ENCODE measurements at regions not wholly inside any gene's neighbourhood (a gene's known extent, or its start where the extent isn't known, plus 50 kb on each side); places are given as distances from the start of the nearest gene placed in this dataset.

DNA sequence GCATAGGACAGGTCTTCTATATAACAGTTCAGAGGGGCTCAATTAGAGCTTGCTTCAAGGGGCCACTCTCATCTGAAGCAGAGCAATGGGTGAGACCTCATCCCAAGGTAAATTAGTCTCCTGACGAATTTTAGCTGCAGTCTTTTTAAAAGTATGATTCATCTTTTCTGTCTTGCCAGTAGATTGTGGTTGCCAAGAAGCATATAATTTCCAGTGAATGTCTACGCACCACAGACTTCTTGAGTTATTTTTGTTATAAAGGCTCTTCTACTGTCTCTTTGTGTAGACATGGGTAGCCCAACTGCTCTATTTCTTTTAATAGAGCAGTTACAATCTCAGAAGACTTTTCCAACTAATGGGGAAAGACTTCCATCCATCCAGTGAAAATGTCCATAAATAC, 108.9 kb upstream of the FMN2 start:
- H3K27me3 ChIP-seq (ENCODE audit: insufficient read depth, low read length): no peaks in the 10 kb centered on the region
- H3K4me3 ChIP-seq (ENCODE audit: low read depth, low read length): no peak overlapping the region
- no peaks in the 10 kb centered on the region for H3K79me2 ChIP-seq (ENCODE audit: control insufficient read depth, insufficient read depth, low read length, poor library complexity)
- no CpG with 5 or more reads among the region's 2 CpGs for WGBS (ENCODE audit: extremely low coverage, insufficient coverage, insufficient read length)
- H3K36me3 ChIP-seq (ENCODE audit: control insufficient read depth in 1 of 2, insufficient read depth in 2 of 2, low read length in 2 of 2): no peaks in the 10 kb centered on the region
- no peak overlapping the region for H2AK5ac ChIP-seq (ENCODE audit: low read length)
- H2AFZ ChIP-seq (ENCODE audit: insufficient read depth, low read length, poor library complexity): no peak overlapping the region
- H3K9ac ChIP-seq (ENCODE audit: low read length): no peak overlapping the region
- H3K14ac ChIP-seq (ENCODE audit: low read length): no peak overlapping the region
- no peak overlapping the region for H4K8ac ChIP-seq (ENCODE audit: low read depth, low read length)
- no peak overlapping the region for H3K18ac ChIP-seq (ENCODE audit: low read length)
- no peak overlapping the region for H3K27ac ChIP-seq (ENCODE audit: low read depth, low read length)
- no peak overlapping the region for H2BK12ac ChIP-seq (ENCODE audit: low read length)
- no peak overlapping the region for H4K12ac ChIP-seq (ENCODE audit: low read depth, low read length)
- no peak overlapping the region for H3K4ac ChIP-seq (ENCODE audit: low read depth, low read length)
- H2BK120ac ChIP-seq (ENCODE audit: insufficient read depth, low read length, poor library complexity): no peak overlapping the region
- no peak overlapping the region for H4K91ac ChIP-seq (ENCODE audit: low read depth, low read length)
- no peak overlapping the region for H2BK5ac ChIP-seq (ENCODE audit: low read depth, low read length, poor library complexity)
- peaks cover 11% of the 10 kb centered on the region for H3K9me3 ChIP-seq (ENCODE audit: insufficient read depth, low read depth, low read length)
- H3K4me2 ChIP-seq (ENCODE audit: low read length): no peak overlapping the region
- no peaks in the 10 kb centered on the region for H3K4me1 ChIP-seq (ENCODE audit: control insufficient read depth in 1 of 2, insufficient read depth in 2 of 2, low read length in 2 of 2)
- H3K23ac ChIP-seq (ENCODE audit: low read length): no peak overlapping the region
- no peaks in the 10 kb centered on the region for H3K79me1 ChIP-seq (ENCODE audit: low read length)
- no peak for DNase-seq

- H3K4ac ChIP-seq (ENCODE audit: low read depth, low read length): no peak overlapping the region
- no peak overlapping the region for H3K27ac ChIP-seq (ENCODE audit: low read depth, low read length)
- no peaks in the 10 kb centered on the region for H3K36me3 ChIP-seq (ENCODE audit: control insufficient read depth in 1 of 2, insufficient read depth in 2 of 2, low read length in 2 of 2)
- no peaks in the 10 kb centered on the region for H3K27me3 ChIP-seq (ENCODE audit: insufficient read depth, low read length)
- H4K12ac ChIP-seq (ENCODE audit: low read depth, low read length): no peak overlapping the region
- H4K8ac ChIP-seq (ENCODE audit: low read depth, low read length): no peak overlapping the region
- H3K18ac ChIP-seq (ENCODE audit: low read length): no peak overlapping the region
- DNase-seq: no peak
- H3K23ac ChIP-seq (ENCODE audit: low read length): no peak overlapping the region
- H3K79me1 ChIP-seq (ENCODE audit: low read length): no peaks in the 10 kb centered on the region
- H2BK5ac ChIP-seq (ENCODE audit: low read depth, low read length, poor library complexity): no peak overlapping the region
- H3K79me2 ChIP-seq (ENCODE audit: control insufficient read depth, insufficient read depth, low read length, poor library complexity): no peaks in the 10 kb centered on the region
- no peak overlapping the region for H2AK5ac ChIP-seq (ENCODE audit: low read length)
- no peak overlapping the region for H2BK12ac ChIP-seq (ENCODE audit: low read length)
- no peak overlapping the region for H2BK120ac ChIP-seq (ENCODE audit: insufficient read depth, low read length, poor library complexity)
- no CpG with 5 or more reads among the region's 4 CpGs for WGBS (ENCODE audit: extremely low coverage, insufficient coverage, insufficient read length)
- no peak overlapping the region for H3K9ac ChIP-seq (ENCODE audit: low read length)
- H3K14ac ChIP-seq (ENCODE audit: low read length): no peak overlapping the region
- H3K4me3 ChIP-seq (ENCODE audit: low read depth, low read length): no peak overlapping the region
- H4K91ac ChIP-seq (ENCODE audit: low read depth, low read length): no peak overlapping the region
- no peaks in the 10 kb centered on the region for H3K4me1 ChIP-seq (ENCODE audit: control insufficient read depth in 1 of 2, insufficient read depth in 2 of 2, low read length in 2 of 2)
- no peak overlapping the region for H2AFZ ChIP-seq (ENCODE audit: insufficient read depth, low read length, poor library complexity)
- H3K9me3 ChIP-seq (ENCODE audit: insufficient read depth, low read depth, low read length): peaks cover 7% of the 10 kb centered on the region
- H3K4me2 ChIP-seq (ENCODE audit: low read length): no peak overlapping the region
These were observed 106.6 kb upstream of the FMN2 start for GRCh38 chr1:239985044-239985443.

GRCh38 chr1:239987103-239987745, 104.5 kb upstream of the FMN2 start:
- no peak overlapping the region for H3K4me2 ChIP-seq (ENCODE audit: low read length)
- no peak overlapping the region for H3K27ac ChIP-seq (ENCODE audit: low read depth, low read length)
- H2AFZ ChIP-seq (ENCODE audit: insufficient read depth, low read length, poor library complexity): no peak overlapping the region
- no peak overlapping the region for H4K8ac ChIP-seq (ENCODE audit: low read depth, low read length)
- H3K36me3 ChIP-seq (ENCODE audit: control insufficient read depth in 1 of 2, insufficient read depth in 2 of 2, low read length in 2 of 2): no peaks in the 10 kb centered on the region
- H2BK120ac ChIP-seq (ENCODE audit: insufficient read depth, low read length, poor library complexity): no peak overlapping the region
- no peak overlapping the region for H3K18ac ChIP-seq (ENCODE audit: low read length)
- H2BK5ac ChIP-seq (ENCODE audit: low read depth, low read length, poor library complexity): no peak overlapping the region
- H3K79me1 ChIP-seq (ENCODE audit: low read length): no peaks in the 10 kb centered on the region
- no peak overlapping the region for H4K91ac ChIP-seq (ENCODE audit: low read depth, low read length)
- no peak overlapping the region for H4K12ac ChIP-seq (ENCODE audit: low read depth, low read length)
- peak; percentile 23 to 61 for DNase-seq
- no peaks in the 10 kb centered on the region for H3K9me3 ChIP-seq (ENCODE audit: insufficient read depth, low read depth, low read length)
- H2BK12ac ChIP-seq (ENCODE audit: low read length): no peak overlapping the region
- no peaks in the 10 kb centered on the region for H3K27me3 ChIP-seq (ENCODE audit: insufficient read depth, low read length)
- H3K79me2 ChIP-seq (ENCODE audit: control insufficient read depth, insufficient read depth, low read length, poor library complexity): no peaks in the 10 kb centered on the region
- WGBS (ENCODE audit: extremely low coverage, insufficient coverage, insufficient read length): no CpG with 5 or more reads among the region's 2 CpGs
- no peak overlapping the region for H3K14ac ChIP-seq (ENCODE audit: low read length)
- no peak overlapping the region for H3K9ac ChIP-seq (ENCODE audit: low read length)
- no peak overlapping the region for H2AK5ac ChIP-seq (ENCODE audit: low read length)
- H3K23ac ChIP-seq (ENCODE audit: low read length): no peak overlapping the region
- H3K4me3 ChIP-seq (ENCODE audit: low read depth, low read length): no peak overlapping the region
- H3K4me1 ChIP-seq (ENCODE audit: control insufficient read depth in 1 of 2, insufficient read depth in 2 of 2, low read length in 2 of 2): no peaks in the 10 kb centered on the region
- no peak overlapping the region for H3K4ac ChIP-seq (ENCODE audit: low read depth, low read length)

DNA sequence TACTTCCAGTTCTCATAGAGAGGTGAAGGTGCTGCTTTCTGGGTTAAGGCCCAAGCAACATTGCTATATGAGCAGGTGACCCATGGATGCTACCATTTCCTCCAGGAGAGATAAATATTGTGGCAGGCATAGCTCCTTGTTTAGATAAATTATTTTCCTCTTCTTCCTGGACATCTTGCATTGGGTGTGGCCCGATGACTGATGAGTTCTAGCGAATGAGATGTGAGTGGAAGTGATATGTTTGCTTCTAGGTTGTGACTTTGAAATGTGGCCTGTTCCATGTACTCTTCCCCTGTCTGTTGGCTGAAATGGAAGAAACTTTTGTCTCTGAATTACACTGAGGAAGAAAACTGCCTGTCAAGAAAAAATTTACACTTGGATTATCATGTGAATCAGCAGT, 101.7 kb upstream of the FMN2 start:
- no peaks in the 10 kb centered on the region for H3K27me3 ChIP-seq (ENCODE audit: insufficient read depth, low read length)
- H3K79me2 ChIP-seq (ENCODE audit: control insufficient read depth, insufficient read depth, low read length, poor library complexity): no peaks in the 10 kb centered on the region
- H3K79me1 ChIP-seq (ENCODE audit: low read length): no peaks in the 10 kb centered on the region
- no peak overlapping the region for H2AK5ac ChIP-seq (ENCODE audit: low read length)
- no peak overlapping the region for H3K27ac ChIP-seq (ENCODE audit: low read depth, low read length)
- no peaks in the 10 kb centered on the region for H3K4me1 ChIP-seq (ENCODE audit: control insufficient read depth in 1 of 2, insufficient read depth in 2 of 2, low read length in 2 of 2)
- no peak overlapping the region for H3K4me2 ChIP-seq (ENCODE audit: low read length)
- no peak overlapping the region for H3K18ac ChIP-seq (ENCODE audit: low read length)
- no peak overlapping the region for H2AFZ ChIP-seq (ENCODE audit: insufficient read depth, low read length, poor library complexity)
- no peak overlapping the region for H4K12ac ChIP-seq (ENCODE audit: low read depth, low read length)
- no peak overlapping the region for H3K4me3 ChIP-seq (ENCODE audit: low read depth, low read length)
- H4K8ac ChIP-seq (ENCODE audit: low read depth, low read length): no peak overlapping the region
- H2BK120ac ChIP-seq (ENCODE audit: insufficient read depth, low read length, poor library complexity): no peak overlapping the region
- no peak overlapping the region for H3K4ac ChIP-seq (ENCODE audit: low read depth, low read length)
- no peak overlapping the region for H3K23ac ChIP-seq (ENCODE audit: low read length)
- no peaks in the 10 kb centered on the region for H3K36me3 ChIP-seq (ENCODE audit: control insufficient read depth in 1 of 2, insufficient read depth in 2 of 2, low read length in 2 of 2)
- no peak overlapping the region for H4K91ac ChIP-seq (ENCODE audit: low read depth, low read length)
- no peaks in the 10 kb centered on the region for H3K9me3 ChIP-seq (ENCODE audit: insufficient read depth, low read depth, low read length)
- no peak overlapping the region for H3K14ac ChIP-seq (ENCODE audit: low read length)
- WGBS (ENCODE audit: extremely low coverage, insufficient coverage, insufficient read length): no CpG with 5 or more reads among the region's 2 CpGs
- no peak for DNase-seq
- no peak overlapping the region for H2BK5ac ChIP-seq (ENCODE audit: low read depth, low read length, poor library complexity)
- H2BK12ac ChIP-seq (ENCODE audit: low read length): no peak overlapping the region
- H3K9ac ChIP-seq (ENCODE audit: low read length): no peak overlapping the region

Measured in trophoblast cell (in vitro differentiated cells and primary cell).